Astrocyte of the cerebellum (primary cell): ENCODE measurements at regions not wholly inside any gene's neighbourhood (a gene's known extent, or its start where the extent isn't known, plus 50 kb on each side); places are given as distances from the start of the nearest gene placed in this dataset.
"Not testable (repeated sequence)": the region's sequence is repeated elsewhere in the genome, so short reads cannot be mapped to it uniquely, and the experiment has no call there.

ENCODE experiments used
- DNase-seq: peaks from one replicate; pipeline ENCODE4 v3.0.0-alpha.2; 2011; ENCODE audit warnings: low read depth
- H3K4me3 ChIP-seq: 2 replicates; pipeline ENCODE4 v1.5.1; 2011; ENCODE audit warnings: mild to moderate bottlenecking, low read depth, low read length, moderate library complexity
- CTCF ChIP-seq: IDR thresholded peaks from 2 replicates; pipeline ENCODE4 v1.5.1; 2012; ENCODE audit warnings: low read length, low read depth, moderate library complexity, mild to moderate bottlenecking; ENCODE audit errors: missing control alignments
- in situ Hi-C: cut with HindIII; loops from 2 replicates; pipeline ENCODE4 v1.10.0; 2017; ENCODE audit warnings: low sequenced_read_pairs

GRCh38 chr3:75224412-75224811, 439.7 kb upstream of the FRG2C start:
- TF ChIP-seq CTCF: no peak
- in situ Hi-C loops: no loop called here
- DNase-seq: no peak
- no peak overlapping the region for H3K4me3 ChIP-seq

- H3K4me3 ChIP-seq: no peak overlapping the region
- DNase-seq: no peak
- TF ChIP-seq CTCF: no peak
- in situ Hi-C loops: no loop called here
Measured at GRCh38 chr3:75232216-75232615, 431.9 kb upstream of the FRG2C start.

GRCh38 chr3:75235631-75236030, 428.5 kb upstream of the FRG2C start:
- no peak for TF ChIP-seq CTCF
- in situ Hi-C loops: no loop called here
- H3K4me3 ChIP-seq: no peak overlapping the region
- no peak for DNase-seq

GRCh38 chr3:75237053-75237452, 427.1 kb upstream of the FRG2C start:
- DNase-seq: no peak
- in situ Hi-C loops: no loop called here
- TF ChIP-seq CTCF: no peak
- H3K4me3 ChIP-seq: no peak overlapping the region

- no peak overlapping the region for H3K4me3 ChIP-seq
- no peak for TF ChIP-seq CTCF
- in situ Hi-C loops: no loop called here
- DNase-seq: no peak
Measured at GRCh38 chr3:75237477-75237876, 426.7 kb upstream of the FRG2C start.

GRCh38 chr3:75241226-75241962, 422.7 kb upstream of the FRG2C start:
- H3K4me3 ChIP-seq, in situ Hi-C loops: not testable (repeated sequence)

GRCh38 chr3:75242012-75242735, 422.0 kb upstream of the FRG2C start:
- TF ChIP-seq CTCF: no peak
- in situ Hi-C loops: no loop called here
- DNase-seq: no peak
- no peak overlapping the region for H3K4me3 ChIP-seq

More at GRCh38 chr3:75241226-75241962, 422.7 kb upstream of the FRG2C start:
- DNase-seq: not testable (repeated sequence)
